KMS-11 (cell line): ENCODE measurements at regions not wholly inside any gene's neighbourhood (a gene's known extent, or its start where the extent isn't known, plus 50 kb on each side); places are given as distances from the start of the nearest gene placed in this dataset.

ENCODE experiments used
- H2AFZ ChIP-seq: fragments of 200-600 bp; sonication (generic); 2 replicates; pipeline ENCODE4 v1.6.1; 2016; ENCODE audit warnings: antibody characterized with exemption, mixed run types, low read depth
- H3K27ac ChIP-seq: fragments of 200-600 bp; sonication (generic); 2 replicates; pipeline ENCODE4 v1.6.1; 2016; ENCODE audit warnings: mild to moderate bottlenecking, mixed run types
- H3K27me3 ChIP-seq: fragments of 200-600 bp; sonication (generic); 2 replicates; pipeline ENCODE4 v1.6.1; 2017; ENCODE audit warnings: mild to moderate bottlenecking, low read depth, mixed run types, moderate library complexity; ENCODE audit not compliant: insufficient read depth
- H3K36me3 ChIP-seq: fragments of 200-600 bp; sonication (generic); 2 replicates; pipeline ENCODE4 v1.6.1; 2017; ENCODE audit warnings: mild to moderate bottlenecking, mixed run types; ENCODE audit not compliant: insufficient read depth
- H3K4me1 ChIP-seq: fragments of 200-600 bp; sonication (generic); 2 replicates; pipeline ENCODE4 v1.6.1; 2016; ENCODE audit warnings: mild to moderate bottlenecking, low read depth, mixed run types; ENCODE audit not compliant: poor library complexity, severe bottlenecking
- H3K4me2 ChIP-seq: fragments of 200-600 bp; sonication (generic); 2 replicates; pipeline ENCODE4 v1.7.0; 2016; ENCODE audit warnings: mild to moderate bottlenecking, mixed run types
- H3K4me3 ChIP-seq: fragments of 200-600 bp; sonication (generic); IDR thresholded peaks from 2 replicates; pipeline ENCODE4 v1.6.1; 2017; ENCODE audit warnings: low read depth, low read length, mixed read lengths; ENCODE audit not compliant: insufficient read depth
- H3K79me2 ChIP-seq: fragments of 200-600 bp; sonication (generic); 2 replicates; pipeline ENCODE4 v1.6.1; 2016; ENCODE audit warnings: low read depth, mixed run types; ENCODE audit not compliant: insufficient read depth
- H3K9ac ChIP-seq: fragments of 200-600 bp; sonication (generic); 2 replicates; pipeline ENCODE4 v1.6.1; 2016; ENCODE audit warnings: mild to moderate bottlenecking, mixed run types
- H4K20me1 ChIP-seq: fragments of 200-600 bp; sonication (generic); 2 replicates; pipeline ENCODE4 v1.6.1; 2016; ENCODE audit warnings: mild to moderate bottlenecking, mixed run types; ENCODE audit not compliant: insufficient read depth
- CTCF ChIP-seq: fragments of 200-600 bp; sonication (generic); conservative IDR thresholded peaks from 2 replicates; pipeline ENCODE4 v1.6.1; 2017; ENCODE audit warnings: low read depth, mild to moderate bottlenecking, antibody characterized with exemption, low read length, moderate library complexity, mixed read lengths

DNA sequence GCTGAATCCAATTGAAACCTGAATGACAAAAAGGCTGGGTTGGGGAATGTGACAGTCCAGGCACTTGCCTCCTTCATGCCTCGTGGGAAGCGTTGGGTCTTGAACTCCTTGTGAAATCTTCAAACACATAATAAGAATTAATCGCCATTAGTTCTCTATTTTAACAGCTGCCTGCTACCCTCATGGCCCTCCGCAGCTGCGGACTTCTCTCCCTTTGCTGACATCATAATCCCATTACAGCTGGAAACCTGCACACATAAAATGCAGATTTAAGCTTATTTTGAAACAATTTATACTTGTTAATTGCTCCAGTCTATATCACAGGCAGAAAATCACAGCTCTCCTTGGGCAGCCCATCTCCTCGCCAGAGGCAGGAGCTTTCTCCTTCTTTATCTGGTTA, 403.0 kb upstream of the MKI67 start:
- Histone ChIP-seq H3K9ac (no peak overlapping the region), H3K4me2 (no peak overlapping the region), H3K79me2 (no peaks in the 10 kb centered on the region), H4K20me1 (no peaks in the 10 kb centered on the region), H3K4me1 (no peaks in the 10 kb centered on the region), H3K4me3 (no peak overlapping the region), H3K27ac (no peak overlapping the region), H3K27me3 (no peaks in the 10 kb centered on the region), H3K36me3 (no peaks in the 10 kb centered on the region), H2AFZ (no peak overlapping the region)
- no peak for TF ChIP-seq CTCF

DNA sequence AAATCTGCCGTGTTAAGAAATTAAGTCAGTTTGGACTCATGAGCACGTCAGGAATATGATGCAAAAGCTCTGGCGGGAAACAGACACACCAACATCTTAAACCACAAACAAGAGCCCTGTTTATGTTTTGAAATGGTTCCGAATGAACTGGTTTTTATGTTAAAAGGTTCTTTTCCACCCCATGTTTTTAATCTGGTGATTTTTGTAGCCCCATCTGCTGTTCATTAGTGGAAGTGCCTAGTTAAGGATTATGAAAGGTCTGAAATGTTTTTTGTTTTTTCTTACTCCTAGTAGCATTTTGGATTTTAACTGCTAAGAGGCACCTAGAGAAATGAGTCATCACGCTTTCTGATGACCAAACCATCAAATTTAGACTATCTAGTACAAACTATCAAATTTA, 404.1 kb upstream of the MKI67 start:
- H3K79me2 ChIP-seq = no peaks in the 10 kb centered on the region
- TF ChIP-seq CTCF = peak; percentile 57
- no peaks in the 10 kb centered on the region for H3K27me3 ChIP-seq
- no peak overlapping the region for H2AFZ ChIP-seq
- H3K27ac ChIP-seq = no peak overlapping the region
- no peak overlapping the region for H3K4me3 ChIP-seq
- no peaks in the 10 kb centered on the region for H3K4me1 ChIP-seq
- H3K36me3 ChIP-seq = no peaks in the 10 kb centered on the region
- H3K9ac ChIP-seq = no peak overlapping the region
- no peaks in the 10 kb centered on the region for H4K20me1 ChIP-seq
- H3K4me2 ChIP-seq = no peak overlapping the region

DNA sequence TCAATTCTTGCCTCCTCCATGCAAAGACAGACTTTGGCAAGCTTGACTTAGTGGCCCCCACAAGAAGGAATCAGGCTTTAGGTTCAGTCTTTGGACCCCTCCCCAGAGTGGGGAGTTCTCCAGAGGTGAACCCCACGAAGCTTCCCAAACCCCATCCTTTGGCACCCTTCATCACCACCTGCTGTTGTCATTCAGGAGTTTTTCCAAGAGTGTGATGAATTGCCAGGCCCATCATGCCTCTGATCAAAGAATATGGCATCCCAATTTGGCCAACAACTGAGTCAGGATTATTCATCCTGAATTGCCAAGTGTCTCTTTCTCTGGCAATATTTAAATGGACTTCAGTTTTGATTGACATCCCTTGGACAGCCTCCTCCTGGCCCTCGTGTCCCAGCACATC, 404.7 kb upstream of the MKI67 start:
- H4K20me1 ChIP-seq = no peaks in the 10 kb centered on the region
- no peaks in the 10 kb centered on the region for H3K27me3 ChIP-seq
- no peaks in the 10 kb centered on the region for H3K36me3 ChIP-seq
- no peak for TF ChIP-seq CTCF
- H3K4me1 ChIP-seq = no peaks in the 10 kb centered on the region
- no peak overlapping the region for H3K9ac ChIP-seq
- no peak overlapping the region for H3K4me3 ChIP-seq
- H3K79me2 ChIP-seq = no peaks in the 10 kb centered on the region
- no peak overlapping the region for H2AFZ ChIP-seq
- H3K27ac ChIP-seq = no peak overlapping the region
- no peak overlapping the region for H3K4me2 ChIP-seq

- H3K4me1 ChIP-seq = no peaks in the 10 kb centered on the region
- TF ChIP-seq CTCF = no peak
- H3K36me3 ChIP-seq = no peaks in the 10 kb centered on the region
- no peaks in the 10 kb centered on the region for H3K27me3 ChIP-seq
- no peak overlapping the region for H3K4me3 ChIP-seq
- H3K79me2 ChIP-seq = no peaks in the 10 kb centered on the region
- no peak overlapping the region for H3K9ac ChIP-seq
- no peak overlapping the region for H3K4me2 ChIP-seq
- no peaks in the 10 kb centered on the region for H4K20me1 ChIP-seq
- no peak overlapping the region for H3K27ac ChIP-seq
- no peak overlapping the region for H2AFZ ChIP-seq
These were observed 408.5 kb upstream of the MKI67 start for GRCh38 chr10:128534686-128535085.

DNA sequence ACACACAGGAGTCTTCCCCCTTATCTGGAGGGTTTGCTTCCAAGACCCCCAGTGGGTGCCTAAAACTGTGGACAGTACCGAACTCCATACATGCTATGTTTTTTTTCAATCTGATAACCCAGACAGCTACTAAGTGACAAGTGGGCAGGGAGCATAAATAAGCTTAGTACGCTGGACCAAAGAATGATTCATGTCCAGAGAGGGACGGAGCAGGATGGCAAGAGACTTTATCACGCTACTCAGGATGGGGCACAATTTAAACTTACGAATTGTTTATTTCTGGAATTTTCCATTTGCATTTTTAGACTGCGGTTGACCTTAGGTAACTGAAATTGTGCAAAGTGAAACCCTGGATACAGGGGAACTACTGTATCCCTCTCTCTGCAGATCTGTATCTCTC, 410.0 kb upstream of the MKI67 start:
- Histone ChIP-seq H2AFZ (no peak overlapping the region), H3K36me3 (no peaks in the 10 kb centered on the region), H3K9ac (no peak overlapping the region), H3K27me3 (no peaks in the 10 kb centered on the region), H3K4me2 (no peak overlapping the region), H3K27ac (no peak overlapping the region), H3K4me3 (no peak overlapping the region), H4K20me1 (no peaks in the 10 kb centered on the region), H3K4me1 (no peaks in the 10 kb centered on the region), H3K79me2 (no peaks in the 10 kb centered on the region)
- TF ChIP-seq CTCF = no peak
